ENCODE measurements at regions not wholly inside any gene's neighbourhood (a gene's known extent, or its start where the extent isn't known, plus 50 kb on each side); places are given as distances from the start of the nearest gene placed in this dataset.
A peak's percentile ranks its signal among the peaks of the same experiment; 100 is the strongest.
"Not testable (repeated sequence)": the region's sequence is repeated elsewhere in the genome, so short reads cannot be mapped to it uniquely, and the experiment has no call there.

DNA sequence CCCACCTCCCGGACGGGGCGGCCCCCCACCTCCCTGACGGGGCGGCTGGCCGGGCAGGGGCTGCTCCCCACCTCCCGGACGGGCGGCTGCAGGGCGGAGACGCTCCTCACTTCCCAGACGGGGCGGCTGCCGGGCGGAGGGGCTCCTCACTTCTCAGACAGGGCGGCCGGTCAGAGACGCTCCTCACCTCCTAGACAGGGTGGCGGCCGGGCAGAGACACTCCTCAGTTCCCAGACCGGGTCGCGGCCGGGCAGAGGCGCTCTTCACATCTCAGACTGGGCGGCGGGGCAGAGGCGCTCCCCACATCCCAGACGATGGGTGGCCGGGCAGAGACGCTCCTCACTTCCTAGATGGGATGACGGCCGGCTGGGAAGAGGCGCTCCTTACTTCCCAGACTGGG, 123.7 kb downstream of the SLC4A3 start:
- H3K27me3 ChIP-seq (ENCODE audit: control insufficient read depth in 2 of 2, insufficient read depth in 2 of 2, low read length in 2 of 2); FAIRE-seq; POLR2A ChIA-PET; intact Hi-C loops (cut with micrococcal nuclease); in situ Hi-C loops (cut with MboI); DNase-seq (ENCODE audit: extremely low read depth in 1 of 4, low spot score in 3 of 4); H3K4me3 ChIP-seq; ATAC-seq; H3K4me1 ChIP-seq (replicated peaks in 1 of 2; ENCODE audit: control insufficient read depth in 2 of 2, insufficient read depth in 2 of 2, low read length in 2 of 2); H3K4me2 ChIP-seq (ENCODE audit: insufficient read depth, low read length); H4K20me1 ChIP-seq (replicated peaks; ENCODE audit: control insufficient read depth, insufficient read depth, low read length); CTCF ChIA-PET (ENCODE audit: low intra/inter-chr PET ratio); H3K9me1 ChIP-seq (ENCODE audit: control insufficient read depth, insufficient read depth, low read length); H3K9ac ChIP-seq (ENCODE audit: insufficient read depth in 1 of 2, low read depth in 2 of 2, low read length in 2 of 2); H3K9me3 ChIP-seq (replicated peaks; ENCODE audit: control insufficient read depth, insufficient read depth, low read depth, low read length); H3K27ac ChIP-seq (ENCODE audit: extremely low read depth, low read depth, low read length); H3K79me2 ChIP-seq (ENCODE audit: control insufficient read depth, insufficient read depth, low read length); H3K36me3 ChIP-seq (ENCODE audit: control insufficient read depth, insufficient read depth, low read length); BruUV-seq (replicated peaks); H2AFZ ChIP-seq (ENCODE audit: low read depth, low read length): not testable (repeated sequence)
- 12% methylated on average over 14 of the region's 34 CpGs for WGBS (ENCODE audit: insufficient coverage, low coverage, missing lambda C conversion rate)

DNA sequence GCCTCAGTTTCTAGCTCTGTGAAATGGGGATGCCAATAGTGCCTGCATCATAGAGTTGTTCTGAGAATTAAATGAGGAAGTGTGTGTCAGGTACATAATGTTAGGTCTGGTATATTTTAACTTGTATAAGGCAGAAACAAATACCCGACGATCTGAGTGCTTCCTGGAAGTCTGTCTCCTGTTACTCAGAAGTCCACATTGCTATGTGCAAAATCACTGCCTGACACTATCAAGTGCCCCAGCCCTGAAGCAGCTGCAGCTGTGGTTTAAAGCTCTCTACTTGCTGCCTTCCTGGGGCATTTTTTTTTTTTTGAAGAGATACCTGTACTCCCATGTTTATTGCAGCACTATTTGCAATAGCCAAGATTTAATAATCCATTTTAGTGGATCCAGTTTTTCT, 125.3 kb downstream of the SLC4A3 start:
- no TSS peak for BruUV-seq (replicated peaks)
- H2AFZ ChIP-seq (ENCODE audit: low read depth, low read length), result no peak overlapping the region
- in situ Hi-C loops (cut with MboI), result no loop called here
- TF ChIP-seq ZFP36 (IDR thresholded peaks at IDR 0.05; ENCODE audit: low read depth, low read length, partially characterized antibody) (no peak), HCFC1 (IDR thresholded peaks at IDR 0.05; ENCODE audit: low read depth, low read length) (no peak), RBM25 (IDR thresholded peaks at IDR 0.05; ENCODE audit: low read depth, low read length, severe bottlenecking) (peak; percentile 30)
- CTCF ChIA-PET (ENCODE audit: low intra/inter-chr PET ratio), result no interaction called here
- H3K27ac ChIP-seq (ENCODE audit: extremely low read depth, low read depth, low read length), result no peak overlapping the region
- POLR2A ChIA-PET, result no interaction called here
- H3K9me1 ChIP-seq (ENCODE audit: control insufficient read depth, insufficient read depth, low read length), result no peaks in the 10 kb centered on the region
- 0% methylated on average over 2 of the region's 2 CpGs for WGBS (ENCODE audit: insufficient coverage, low coverage, missing lambda C conversion rate)
- no peaks in the 10 kb centered on the region for H3K9me3 ChIP-seq (replicated peaks; ENCODE audit: control insufficient read depth, insufficient read depth, low read depth, low read length)
- DNase-seq (ENCODE audit: extremely low read depth in 1 of 4, low spot score in 3 of 4) (no peak), ATAC-seq (no peak), FAIRE-seq (no peak)
- H3K4me2 ChIP-seq (ENCODE audit: insufficient read depth, low read length), result no peak overlapping the region
- H3K4me1 ChIP-seq (replicated peaks in 1 of 2; ENCODE audit: control insufficient read depth in 2 of 2, insufficient read depth in 2 of 2, low read length in 2 of 2), result no peaks in the 10 kb centered on the region
- intact Hi-C loops (cut with micrococcal nuclease), result no loop called here
- no peak overlapping the region for H3K4me3 ChIP-seq
- no peaks in the 10 kb centered on the region for H3K27me3 ChIP-seq (ENCODE audit: control insufficient read depth in 2 of 2, insufficient read depth in 2 of 2, low read length in 2 of 2)
- no peaks in the 10 kb centered on the region for H3K79me2 ChIP-seq (ENCODE audit: control insufficient read depth, insufficient read depth, low read length)
- H4K20me1 ChIP-seq (replicated peaks; ENCODE audit: control insufficient read depth, insufficient read depth, low read length), result no peaks in the 10 kb centered on the region
- no peak overlapping the region for H3K9ac ChIP-seq (ENCODE audit: insufficient read depth in 1 of 2, low read depth in 2 of 2, low read length in 2 of 2)
- no peaks in the 10 kb centered on the region for H3K36me3 ChIP-seq (ENCODE audit: control insufficient read depth, insufficient read depth, low read length)

All from K562 (cell line).